ENCODE measurements at regions not wholly inside any gene's neighbourhood (a gene's known extent, or its start where the extent isn't known, plus 50 kb on each side); places are given as distances from the start of the nearest gene placed in this dataset.

DNA sequence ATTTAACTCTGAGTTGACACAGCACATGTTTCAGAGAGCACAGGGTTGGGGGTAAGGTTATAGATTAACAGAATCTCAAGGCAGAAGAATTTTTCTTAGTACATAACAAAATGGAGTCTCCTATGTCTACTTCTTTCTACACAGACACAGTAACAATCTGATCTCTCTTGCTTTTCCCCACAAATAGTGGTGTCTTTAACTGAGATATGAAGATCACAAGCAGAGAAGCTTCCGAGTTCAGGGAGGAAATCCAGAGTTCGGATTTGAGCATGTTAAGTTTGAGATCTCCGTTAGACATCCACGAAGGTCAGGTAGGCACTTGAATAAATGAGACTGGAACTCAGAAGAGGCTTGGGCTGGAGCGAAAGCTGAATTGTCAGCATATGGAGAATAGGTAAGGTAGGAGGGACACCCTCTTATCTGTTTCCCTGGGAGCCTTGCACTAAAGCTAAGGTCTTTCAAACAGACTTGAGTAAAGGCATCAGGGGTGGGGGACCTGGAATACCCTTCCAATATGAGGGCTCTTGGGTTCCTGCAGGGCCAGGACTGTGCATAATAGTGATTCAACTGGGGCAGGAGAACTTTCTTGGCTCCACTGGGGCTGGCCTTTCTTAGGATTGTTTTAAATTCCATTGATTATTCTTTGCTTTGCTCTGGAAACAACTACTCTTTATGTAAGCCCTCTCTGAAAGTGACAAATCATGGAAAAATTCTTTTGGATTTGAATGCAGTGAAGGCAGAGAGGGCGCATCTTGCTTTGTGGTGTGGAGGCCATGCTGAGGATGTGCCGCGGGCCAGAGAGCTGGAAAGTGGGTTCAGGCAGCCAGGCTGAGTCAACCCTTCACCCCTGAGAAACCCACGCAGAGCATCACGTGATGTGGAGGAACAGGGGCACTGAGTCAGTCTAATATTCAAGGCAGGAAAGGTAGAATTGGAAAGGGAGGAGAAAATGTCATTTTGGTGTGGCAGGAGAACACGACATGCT lies 62.7 kb upstream of the AMPD3 start:
- TF ChIP-seq, protein P1, sequence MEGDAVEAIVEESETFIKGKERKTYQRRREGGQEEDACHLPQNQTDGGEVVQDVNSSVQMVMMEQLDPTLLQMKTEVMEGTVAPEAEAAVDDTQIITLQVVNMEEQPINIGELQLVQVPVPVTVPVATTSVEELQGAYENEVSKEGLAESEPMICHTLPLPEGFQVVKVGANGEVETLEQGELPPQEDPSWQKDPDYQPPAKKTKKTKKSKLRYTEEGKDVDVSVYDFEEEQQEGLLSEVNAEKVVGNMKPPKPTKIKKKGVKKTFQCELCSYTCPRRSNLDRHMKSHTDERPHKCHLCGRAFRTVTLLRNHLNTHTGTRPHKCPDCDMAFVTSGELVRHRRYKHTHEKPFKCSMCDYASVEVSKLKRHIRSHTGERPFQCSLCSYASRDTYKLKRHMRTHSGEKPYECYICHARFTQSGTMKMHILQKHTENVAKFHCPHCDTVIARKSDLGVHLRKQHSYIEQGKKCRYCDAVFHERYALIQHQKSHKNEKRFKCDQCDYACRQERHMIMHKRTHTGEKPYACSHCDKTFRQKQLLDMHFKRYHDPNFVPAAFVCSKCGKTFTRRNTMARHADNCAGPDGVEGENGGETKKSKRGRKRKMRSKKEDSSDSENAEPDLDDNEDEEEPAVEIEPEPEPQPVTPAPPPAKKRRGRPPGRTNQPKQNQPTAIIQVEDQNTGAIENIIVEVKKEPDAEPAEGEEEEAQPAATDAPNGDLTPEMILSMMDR (conservative IDR thresholded peaks at IDR 0.05; ENCODE audit: low read length): no peak
- no peak for TF ChIP-seq EZH2phosphoT487 (IDR thresholded peaks at IDR 0.05; ENCODE audit: borderline replicate concordance, low read depth, low read length)
